ENCODE measurements at regions not wholly inside any gene's neighbourhood (a gene's known extent, or its start where the extent isn't known, plus 50 kb on each side); places are given as distances from the start of the nearest gene placed in this dataset.
"Not testable (repeated sequence)": the region's sequence is repeated elsewhere in the genome, so short reads cannot be mapped to it uniquely, and the experiment has no call there.

- Histone ChIP-seq H3K27me3 (no peaks in the 10 kb centered on the region), H3K4me3 (no peak overlapping the region), H3K4me1 (no peaks in the 10 kb centered on the region), H3K27ac (no peak overlapping the region), H3K36me3 (no peaks in the 10 kb centered on the region), H3K9me3 (no peaks in the 10 kb centered on the region)
- TF ChIP-seq POLR2A (IDR thresholded peaks at IDR 0.05) (no peak), CTCF (IDR thresholded peaks at IDR 0.05) (no peak)
- intact Hi-C loops (cut with DNase I) = no loop called here
- no peak for DNase-seq
- WGBS, 2 donors = 55 to 60% methylated on average over 3 of the region's 3 CpGs
Observed at GRCh38 chr7:24115661-24116060, 168.3 kb upstream of the NPY start.

GRCh38 chr7:24117903-24118499 lies 166.0 kb upstream of the NPY start:
- H3K9me3 ChIP-seq; H3K27me3 ChIP-seq; intact Hi-C loops (cut with DNase I); DNase-seq; H3K4me3 ChIP-seq; H3K4me1 ChIP-seq; H3K36me3 ChIP-seq; H3K27ac ChIP-seq: not testable (repeated sequence)
- 45 to 71% methylated on average over 4 of the region's 7 CpGs for WGBS, 2 donors

- DNase-seq = no peak
- WGBS, 2 donors = 75 to 77% methylated on average over 5 of the region's 5 CpGs
- no peak overlapping the region for H3K4me3 ChIP-seq
- H3K4me1 ChIP-seq = peaks cover 0 to 5% (median 0%) of the 10 kb centered on the region in 3 donors
- H3K9me3 ChIP-seq = no peaks in the 10 kb centered on the region
- H3K36me3 ChIP-seq = no peaks in the 10 kb centered on the region
- TF ChIP-seq CTCF (IDR thresholded peaks at IDR 0.05) (no peak), POLR2A (IDR thresholded peaks at IDR 0.05) (no peak)
- intact Hi-C loops (cut with DNase I) = no loop called here
- no peak overlapping the region for H3K27ac ChIP-seq
- no peaks in the 10 kb centered on the region for H3K27me3 ChIP-seq
Observed at GRCh38 chr7:24119852-24120251, 164.1 kb upstream of the NPY start.

- Histone ChIP-seq H3K4me3 (no peak overlapping the region), H3K9me3 (no peaks in the 10 kb centered on the region), H3K36me3 (no peaks in the 10 kb centered on the region), H3K27me3 (no peaks in the 10 kb centered on the region), H3K4me1 (peaks cover 0 to 5% (median 0%) of the 10 kb centered on the region in 3 donors), H3K27ac (no peak overlapping the region)
- DNase-seq = no peak
- intact Hi-C loops (cut with DNase I) = no loop called here
- TF ChIP-seq CTCF (IDR thresholded peaks at IDR 0.05) (no peak), POLR2A (IDR thresholded peaks at IDR 0.05) (no peak)
Observed at GRCh38 chr7:24123076-24123475, 160.9 kb upstream of the NPY start.

- Histone ChIP-seq H3K36me3 (no peaks in the 10 kb centered on the region), H3K4me1 (peaks cover 0 to 5% (median 0%) of the 10 kb centered on the region in 3 donors), H3K9me3 (no peaks in the 10 kb centered on the region), H3K4me3 (no peak overlapping the region), H3K27me3 (peaks cover 0 to 9% (median 0%) of the 10 kb centered on the region in 4 donors), H3K27ac (no peak overlapping the region)
- DNase-seq = no peak
- TF ChIP-seq CTCF (IDR thresholded peaks at IDR 0.05) (no peak), POLR2A (IDR thresholded peaks at IDR 0.05) (no peak)
- intact Hi-C loops (cut with DNase I) = no loop called here
- 57 to 91% methylated on average over 1 of the region's 1 CpG for WGBS, 2 donors
Observed at GRCh38 chr7:24125765-24126164, 158.2 kb upstream of the NPY start.

- intact Hi-C loops (cut with DNase I) = no loop called here
- TF ChIP-seq POLR2A (IDR thresholded peaks at IDR 0.05) (no peak), CTCF (IDR thresholded peaks at IDR 0.05) (no peak)
- no peak for DNase-seq
- H3K9me3 ChIP-seq = no peaks in the 10 kb centered on the region
- WGBS, 2 donors = 70 to 78% methylated on average over 3 of the region's 3 CpGs
- H3K4me3 ChIP-seq = no peak overlapping the region
- no peaks in the 10 kb centered on the region for H3K36me3 ChIP-seq
- peaks cover 0 to 3% (median 0%) of the 10 kb centered on the region in 3 donors for H3K4me1 ChIP-seq
- peaks cover 0 to 9% (median 0%) of the 10 kb centered on the region in 4 donors for H3K27me3 ChIP-seq
- no peak overlapping the region for H3K27ac ChIP-seq
Observed at GRCh38 chr7:24127930-24128329, 156.1 kb upstream of the NPY start.
